K562 (cell line): ENCODE measurements at regions not wholly inside any gene's neighbourhood (a gene's known extent, or its start where the extent isn't known, plus 50 kb on each side); places are given as distances from the start of the nearest gene placed in this dataset.

ENCODE experiments used
- ATAC-seq: fragments of 200-7000 bp; cut with Tn5 transposase; 3 replicates; pipeline ENCODE4 v1.9.1; 2020; ENCODE audit warnings: moderate library complexity
- BruUV-seq: library from RNA; stranded (reverse); fragments of 400-500 nt; replicated peaks from 2 replicates; lab custom pipeline; 2021; lab: Mats Ljungman, UMichigan
- CTCF ChIA-PET: fragments of 300-600 bp; formaldehyde crosslinking; extraction: SDS; loops from one replicate; lab custom pipeline; 2021; ENCODE audit warnings: low intra/inter-chr PET ratio; lab: Yijun Ruan, JAX
- POLR2A ChIA-PET: fragments of 300-600, 350-650 bp; sonication (Branson Sonifier 250); formaldehyde crosslinking; extraction: SDS; loops from one replicate; lab custom pipeline; 2021; ENCODE audit warnings: antibody characterized with exemption, inconsistent platforms; lab: Yijun Ruan, JAX
- DNase-seq, 4 experiments: peaks; one replicate each; pipeline versions ENCODE4 v3.0.0 to v3.0.0-alpha.2; 2011 to 2018; ENCODE audit warnings: low spot score in 3 of 4, mixed read lengths in 3 of 4; ENCODE audit errors: extremely low read depth in 1 of 4
- FAIRE-seq: peaks from 2 replicates; lab custom pipeline; 2011; peaks lifted over from hg19 to GRCh38; lab: Jason Lieb, UNC
- H2AFZ ChIP-seq: 2 replicates; pipeline ENCODE4 v1.6.0; 2011; ENCODE audit warnings: low read depth, low read length, control low read depth, inconsistent platforms
- H3K27ac ChIP-seq: fragments of 200-600 bp; 3 replicates; pipeline ENCODE4 v1.8.0; 2011; ENCODE audit warnings: low read depth, mild to moderate bottlenecking, control low read depth, inconsistent platforms, low read length, moderate library complexity, mixed read lengths; ENCODE audit errors: extremely low read depth
- H3K27me3 ChIP-seq, 2 experiments: fragments of 300-600 bp in 1 of 2; 2 replicates in 1 of 2; 3 replicates in 1 of 2; pipeline versions ENCODE4 v1.6.0 to v1.8.0; 2011; ENCODE audit warnings: inconsistent platforms in 2 of 2, low read length in 2 of 2, mild to moderate bottlenecking in 1 of 2, mixed read lengths in 1 of 2, moderate library complexity in 1 of 2; ENCODE audit not compliant: control insufficient read depth in 2 of 2, insufficient read depth in 2 of 2
- H3K36me3 ChIP-seq: fragments of 300-600 bp; 3 replicates; pipeline ENCODE4 v1.8.0; 2011; ENCODE audit warnings: mild to moderate bottlenecking, low read length, inconsistent platforms; ENCODE audit not compliant: control insufficient read depth, insufficient read depth
- H3K4me1 ChIP-seq, 2 experiments: fragments of 200-600 bp in 1 of 2; replicated peaks in 1 of 2; 2 replicates in 1 of 2; 3 replicates in 1 of 2; pipeline versions ENCODE4 v1.5.1 to v1.8.0; 2011; ENCODE audit warnings: inconsistent platforms in 2 of 2, low read length in 2 of 2, mild to moderate bottlenecking in 1 of 2, mixed read lengths in 1 of 2, moderate library complexity in 1 of 2; ENCODE audit not compliant: control insufficient read depth in 2 of 2, insufficient read depth in 2 of 2
- H3K4me2 ChIP-seq: 2 replicates; pipeline ENCODE4 v1.6.1; 2011; ENCODE audit warnings: low read length, control low read depth, inconsistent platforms, mixed read lengths; ENCODE audit not compliant: insufficient read depth
- H3K4me3 ChIP-seq: fragments of 200-600 bp; sonication (generic), shearing (Covaris generic); 2 replicates; pipeline ENCODE4 v1.5.1; 2016; ENCODE audit warnings: control low read depth, inconsistent platforms
- H3K79me2 ChIP-seq: fragments of 200-600 bp; 3 replicates; pipeline ENCODE4 v1.8.0; 2011; ENCODE audit warnings: low read length, inconsistent platforms; ENCODE audit not compliant: control insufficient read depth, insufficient read depth
- H3K9ac ChIP-seq, 2 experiments: 2 replicates each; pipeline versions ENCODE4 v1.6.0 to v1.6.1; 2011; ENCODE audit warnings: low read depth in 2 of 2, low read length in 2 of 2, control low read depth in 1 of 2, inconsistent platforms in 1 of 2, mild to moderate bottlenecking in 1 of 2, mixed read lengths in 1 of 2; ENCODE audit not compliant: insufficient read depth in 1 of 2
- H3K9me1 ChIP-seq: one replicate; pipeline ENCODE4 v1.6.0; 2011; ENCODE audit warnings: inconsistent platforms, mild to moderate bottlenecking, low read length, moderate library complexity; ENCODE audit not compliant: control insufficient read depth, insufficient read depth
- H3K9me3 ChIP-seq: replicated peaks from 2 replicates; pipeline ENCODE4 v1.5.1; 2011; ENCODE audit warnings: low read depth, low read length, inconsistent platforms; ENCODE audit not compliant: control insufficient read depth, insufficient read depth
- H4K20me1 ChIP-seq: replicated peaks from 2 replicates; pipeline ENCODE4 v1.6.1; 2011; ENCODE audit warnings: low read length, inconsistent platforms, mixed read lengths; ENCODE audit not compliant: control insufficient read depth, insufficient read depth
- GABPB2 ChIP-seq: fragments of 250-450 bp; sonication (Bioruptor Pico); conservative IDR thresholded peaks from 2 replicates; pipeline ENCODE4 v1.5.1; 2021; ENCODE audit warnings: mild to moderate bottlenecking
- HNRNPH1 ChIP-seq: fragments of 200-400 bp; formaldehyde crosslinking; optimal IDR thresholded peaks from 2 replicates; pipeline ENCODE3; 2017; ENCODE audit warnings: low read depth, mild to moderate bottlenecking, low read length, moderate library complexity
- IRF2 ChIP-seq: sonication (generic); formaldehyde crosslinking; IDR thresholded peaks from 2 replicates; pipeline ENCODE4 v1.8.1; 2022; ENCODE audit warnings: mild to moderate bottlenecking, missing genetic modification reagents
- MXI1 ChIP-seq: IDR thresholded peaks from 2 replicates; pipeline ENCODE4 v1.6.1; 2011; ENCODE audit warnings: low read depth, mild to moderate bottlenecking, improper control_type of control experiment, low read length
- NFE2L1 ChIP-seq: fragments of 450-650 bp; IDR thresholded peaks from 2 replicates; pipeline ENCODE4 v1.6.1; 2016; ENCODE audit warnings: missing genetic modification characterization, low read depth, mild to moderate bottlenecking, missing compliant biosample characterization, moderate library complexity, borderline replicate concordance
- NRF1 ChIP-seq, 2 experiments: fragments of 450-650 bp; IDR thresholded peaks in 1 of 2; conservative IDR thresholded peaks in 1 of 2; 2 replicates each; pipeline ENCODE4 v1.6.1; 2014; ENCODE audit warnings: mild to moderate bottlenecking in 2 of 2
- OTX1 ChIP-seq: fragments of 450-650 bp; formaldehyde crosslinking; IDR thresholded peaks from 2 replicates; pipeline ENCODE4 v1.4.0; 2022; ENCODE audit warnings: mild to moderate bottlenecking
- PHB ChIP-seq: fragments of 250-450 bp; sonication (Bioruptor Pico); IDR thresholded peaks from 2 replicates; pipeline ENCODE4 v1.5.0; 2021
- SP2 ChIP-seq: IDR thresholded peaks from 2 replicates; pipeline ENCODE4 v1.6.1; 2011; ENCODE audit warnings: mild to moderate bottlenecking, low read depth, low read length, moderate library complexity; ENCODE audit not compliant: poor library complexity, severe bottlenecking; ENCODE audit errors: extremely low read depth
- THRAP3 ChIP-seq: fragments of 450-650 bp; IDR thresholded peaks from 2 replicates; pipeline ENCODE4 v1.6.1; 2016; ENCODE audit warnings: mild to moderate bottlenecking, inconsistent platforms, borderline replicate concordance
- ZNF197 ChIP-seq: fragments of 200-800 bp; sonication (Bioruptor generic); IDR thresholded peaks from 2 replicates; pipeline ENCODE4 v1.6.1; 2016; ENCODE audit warnings: low read depth, missing genetic modification characterization, missing compliant biosample characterization
- ZNF586 ChIP-seq: fragments of 450-650 bp; formaldehyde crosslinking; conservative IDR thresholded peaks from 2 replicates; pipeline ENCODE4 v1.4.0; 2020; ENCODE audit warnings: mild to moderate bottlenecking, moderate library complexity
- ZNF79 ChIP-seq: fragments of 250-450 bp; sonication (Bioruptor Pico); IDR thresholded peaks from 2 replicates; pipeline ENCODE4 v1.4.0; 2020; ENCODE audit warnings: low read depth, mild to moderate bottlenecking, moderate library complexity
- WGBS: fragments of 100-300 bp; shearing (Covaris generic); methylation state at CpG from one replicate; pipeline ENCODE4 v1.1.6; 2016; ENCODE audit warnings: low coverage, mixed read lengths; ENCODE audit not compliant: insufficient coverage; ENCODE audit errors: missing lambda C conversion rate; 5-methylcytosine and 5-hydroxymethylcytosine counted together
- in situ Hi-C: fragments of 300-500 bp; cut with MboI; formaldehyde crosslinking; loops from 4 replicates; pipeline ENCODE4 v1.15.0; 2018; ENCODE audit warnings: inconsistent platforms, mixed read lengths
- intact Hi-C: fragments of 100-400 bp; cut with micrococcal nuclease; formaldehyde crosslinking; loops from 2 replicates; pipeline ENCODE4 v1.14.2; 2022
- TF ChIP-seq, protein P1 (sequence below): sonication (generic); formaldehyde crosslinking; IDR thresholded peaks from 2 replicates; pipeline ENCODE4 v1.8.0; 2022; ENCODE audit warnings: mild to moderate bottlenecking, missing genetic modification reagents
- TF ChIP-seq, protein P2 (sequence below): fragments of 250-450 bp; sonication (Bioruptor Pico); IDR thresholded peaks from 2 replicates; pipeline ENCODE4 v1.8.0; 2022; ENCODE audit warnings: moderate library complexity, mild to moderate bottlenecking, inconsistent platforms

DNA sequence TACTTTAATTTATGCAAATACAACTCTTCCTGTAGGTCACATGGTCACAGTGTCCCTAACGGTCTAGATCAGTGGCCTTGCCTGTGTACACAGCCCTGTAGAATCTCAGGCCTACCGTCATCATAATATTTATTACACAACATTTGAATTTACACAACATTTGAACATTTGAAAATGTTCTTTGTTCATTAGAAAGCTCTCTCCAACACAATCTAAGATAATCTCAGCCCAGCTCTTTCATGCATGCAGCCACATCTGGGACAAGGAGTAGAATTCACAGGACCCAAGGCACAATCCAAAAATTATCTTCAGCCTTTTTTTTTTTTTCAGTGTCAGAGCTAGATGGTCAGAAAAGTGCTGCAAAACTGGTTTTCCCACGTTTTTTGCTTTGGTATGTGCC lies 892.8 kb downstream of the TFAP2A start (continued):
- TF ChIP-seq THRAP3 (no peak), HNRNPH1 (no peak), OTX1 (CRISPR knock-in tag) (no peak), SP2 (no peak)

DNA sequence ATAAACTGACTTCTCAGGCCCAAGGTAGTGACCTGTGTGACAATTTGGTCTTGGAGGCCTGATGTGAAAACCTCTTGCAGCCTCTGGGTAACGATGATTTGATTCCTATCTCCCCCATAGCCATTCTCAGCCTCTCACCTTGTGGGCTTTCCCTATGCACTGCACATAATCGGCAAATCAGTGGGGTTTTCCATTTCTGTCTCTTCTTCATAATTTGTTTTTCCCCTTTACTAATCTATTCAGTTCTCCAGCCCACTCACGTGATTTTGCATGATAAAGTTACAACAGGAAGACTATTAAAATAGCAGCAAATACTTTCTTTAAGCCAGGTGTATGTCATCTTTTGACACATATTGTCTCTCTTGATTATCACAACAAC lies 893.7 kb downstream of the TFAP2A start:
- Histone ChIP-seq H2AFZ (no peak overlapping the region), H3K9me1 (no peaks in the 10 kb centered on the region), H4K20me1 (no peaks in the 10 kb centered on the region), H3K27ac (no peak overlapping the region), H3K79me2 (no peaks in the 10 kb centered on the region), H3K36me3 (no peaks in the 10 kb centered on the region), H3K4me2 (no peak overlapping the region), H3K4me3 (no peak overlapping the region), H3K4me1 (no peaks in the 10 kb centered on the region), H3K9ac (no peak overlapping the region), H3K9me3 (no peaks in the 10 kb centered on the region), H3K27me3 (no peaks in the 10 kb centered on the region)
- ATAC-seq, result no peak
- ChIA-PET CTCF (no interaction called here), POLR2A (no interaction called here)
- DNase-seq, result no peak
- FAIRE-seq, result no peak
- in situ Hi-C loops (no loop called here), intact Hi-C loops (no loop called here)
- TF ChIP-seq NFE2L1 (tag) (no peak), ZNF586 (CRISPR knock-in tag) (no peak), MXI1 (no peak), ZNF79 (no peak), GABPB2 (no peak), IRF2 (CRISPR knock-in tag) (no peak), PHB (CRISPR knock-in tag) (no peak), NRF1 (conservative IDR thresholded peaks at IDR 0.05 in 1 of 2, IDR thresholded peaks at IDR 0.05 in 1 of 2) (no peak), ZNF197 (no peak)
- TF ChIP-seq, protein P1, sequence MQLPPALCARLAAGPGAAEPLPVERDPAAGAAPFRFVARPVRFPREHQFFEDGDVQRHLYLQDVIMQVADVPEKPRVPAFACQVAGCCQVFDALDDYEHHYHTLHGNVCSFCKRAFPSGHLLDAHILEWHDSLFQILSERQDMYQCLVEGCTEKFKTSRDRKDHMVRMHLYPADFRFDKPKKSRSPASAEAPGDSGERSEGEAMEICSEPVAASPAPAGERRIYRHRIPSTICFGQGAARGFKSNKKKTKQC (CRISPR knock-in tag), result no peak
- TF ChIP-seq, protein P2, sequence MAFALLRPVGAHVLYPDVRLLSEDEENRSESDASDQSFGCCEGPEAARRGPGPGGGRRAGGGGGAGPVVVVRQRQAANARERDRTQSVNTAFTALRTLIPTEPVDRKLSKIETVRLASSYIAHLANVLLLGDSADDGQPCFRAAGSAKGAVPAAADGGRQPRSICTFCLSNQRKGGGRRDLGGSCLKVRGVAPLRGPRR, result no peak
- 0% methylated on average over 3 of the region's 3 CpGs for WGBS
- BruUV-seq, result no TSS peak
